Fibroblast of skin of right biceps (primary cell): ENCODE measurements at regions not wholly inside any gene's neighbourhood (a gene's known extent, or its start where the extent isn't known, plus 50 kb on each side); places are given as distances from the start of the nearest gene placed in this dataset.

Experiments
- DNase-seq: peaks from one replicate; pipeline ENCODE4 v3.0.0-alpha.2; 2013

- DNase-seq: no peak
Observed at GRCh38 chr20:23249541-23249940, 101.0 kb upstream of the NXT1 start.

- DNase-seq: no peak
Observed at GRCh38 chr20:23248461-23248882, 102.1 kb upstream of the NXT1 start.

- no peak for DNase-seq
Observed at GRCh38 chr20:23246717-23247664, 103.6 kb upstream of the NXT1 start.

GRCh38 chr20:23245553-23246181, 104.9 kb upstream of the NXT1 start:
- peak; percentile 36 for DNase-seq

GRCh38 chr20:23244916-23245552, 105.6 kb upstream of the NXT1 start:
- DNase-seq: no peak

GRCh38 chr20:23244156-23244915, 106.3 kb upstream of the NXT1 start:
- DNase-seq: peak; percentile 37

- no peak for DNase-seq
Observed at GRCh38 chr20:23243791-23244155, 106.8 kb upstream of the NXT1 start.

GRCh38 chr20:23242556-23243180, 107.9 kb upstream of the NXT1 start:
- no peak for DNase-seq

GRCh38 chr20:23242104-23242503, 108.5 kb upstream of the NXT1 start:
- no peak for DNase-seq

GRCh38 chr20:23241416-23241815, 109.2 kb upstream of the NXT1 start:
- no peak for DNase-seq

- no peak for DNase-seq
Observed at GRCh38 chr20:23240519-23240918, 110.1 kb upstream of the NXT1 start.

- DNase-seq: no peak
Observed at GRCh38 chr20:23237201-23237600, 113.4 kb upstream of the NXT1 start.

- peak; percentile 60 for DNase-seq
Observed at GRCh38 chr20:23235173-23236027, 115.2 kb upstream of the NXT1 start.

GRCh38 chr20:23234311-23235078, 116.1 kb upstream of the NXT1 start:
- DNase-seq: no peak

GRCh38 chr20:23233341-23233740, 117.2 kb upstream of the NXT1 start:
- no peak for DNase-seq

- no peak for DNase-seq
Observed at GRCh38 chr20:23232679-23233308, 117.8 kb upstream of the NXT1 start.

GRCh38 chr20:23232219-23232581, 118.4 kb upstream of the NXT1 start:
- DNase-seq: no peak

GRCh38 chr20:23231561-23232218, 118.9 kb upstream of the NXT1 start:
- peak; percentile 40 for DNase-seq

GRCh38 chr20:23230766-23231385, 119.7 kb upstream of the NXT1 start:
- DNase-seq: no peak
